HG03097 (cell line): ENCODE measurements at regions not wholly inside any gene's neighbourhood (a gene's known extent, or its start where the extent isn't known, plus 50 kb on each side); places are given as distances from the start of the nearest gene placed in this dataset.

Source experiments
- ATAC-seq: cut with Tn5 transposase; IDR thresholded peaks from one replicate; pipeline ENCODE4 v1.9.1; 2021; ENCODE audit not compliant: unreplicated experiment, low FRiP score

GRCh38 chr20:11060423-11061185 is 386.8 kb upstream of the JAG1 start:
- ATAC-seq: no peak

GRCh38 chr20:11063444-11063843 is 389.6 kb upstream of the JAG1 start:
- ATAC-seq: no peak

GRCh38 chr20:11064946-11065345 is 391.1 kb upstream of the JAG1 start:
- no peak for ATAC-seq

GRCh38 chr20:11067359-11067758 is 393.6 kb upstream of the JAG1 start:
- ATAC-seq: no peak

- ATAC-seq: no peak
Measured at GRCh38 chr20:11072982-11073381, 399.2 kb upstream of the JAG1 start.

GRCh38 chr20:11076434-11077105 is 402.8 kb upstream of the JAG1 start:
- ATAC-seq: no peak

GRCh38 chr20:11077226-11077625 is 403.4 kb upstream of the JAG1 start:
- ATAC-seq: no peak

- ATAC-seq: no peak
Measured at GRCh38 chr20:11080010-11080409, 406.2 kb upstream of the JAG1 start.

GRCh38 chr20:11080781-11081377 is 407.1 kb upstream of the JAG1 start:
- no peak for ATAC-seq

- no peak for ATAC-seq
Measured at GRCh38 chr20:11083841-11084240, 410.0 kb upstream of the JAG1 start.

- ATAC-seq: no peak
Measured at GRCh38 chr20:11084508-11084907, 410.7 kb upstream of the JAG1 start.

- ATAC-seq: no peak
Measured at GRCh38 chr20:11086970-11087369, 413.2 kb upstream of the JAG1 start.

- no peak for ATAC-seq
Measured at GRCh38 chr20:11090751-11091150, 417.0 kb upstream of the JAG1 start.

GRCh38 chr20:11091511-11091910 is 417.7 kb upstream of the JAG1 start:
- no peak for ATAC-seq

- no peak for ATAC-seq
Measured at GRCh38 chr20:11092151-11092550, 418.4 kb upstream of the JAG1 start.

GRCh38 chr20:11094196-11094595 is 420.4 kb upstream of the JAG1 start:
- ATAC-seq: no peak

- ATAC-seq: no peak
Measured at GRCh38 chr20:11094711-11095110, 420.9 kb upstream of the JAG1 start.

GRCh38 chr20:11098888-11099287 is 425.1 kb upstream of the JAG1 start:
- no peak for ATAC-seq

GRCh38 chr20:11101243-11101642 is 427.4 kb upstream of the JAG1 start:
- ATAC-seq: no peak

GRCh38 chr20:11101696-11102095 is 427.9 kb upstream of the JAG1 start:
- no peak for ATAC-seq

- ATAC-seq: no peak
Measured at GRCh38 chr20:11103866-11104265, 430.1 kb upstream of the JAG1 start.
